HCT116 (cell line): ENCODE measurements at regions not wholly inside any gene's neighbourhood (a gene's known extent, or its start where the extent isn't known, plus 50 kb on each side); places are given as distances from the start of the nearest gene placed in this dataset.

Experiments used
- ATAC-seq: fragments of 200-7000 bp; cut with Tn5 transposase; 2 replicates; pipeline ENCODE4 v1.9.1; 2020; ENCODE audit warnings: mild to moderate bottlenecking, moderate library complexity
- BruUV-seq: library from RNA; stranded (reverse); fragments of 400-500 nt; replicated peaks from 2 replicates; lab custom pipeline; 2021; lab: Mats Ljungman, UMichigan
- CTCF ChIA-PET: fragments of 300-600 bp; sonication (Branson Sonifier 250); formaldehyde crosslinking; loops from one replicate; lab custom pipeline; 2021; ENCODE audit warnings: antibody characterized with exemption; lab: Charles Lee
- POLR2A ChIA-PET: fragments of 300-600, 350-600 bp; sonication (Branson Sonifier 250); formaldehyde crosslinking; loops from one replicate; lab custom pipeline; 2021; ENCODE audit warnings: antibody characterized with exemption; lab: Charles Lee
- RAD21 ChIA-PET, 2 experiments: fragments of 300-600 bp; sonication (Branson Sonifier 250); formaldehyde crosslinking; loops; one replicate each; lab custom pipeline; 2023; ENCODE audit warnings: low total read pairs in 2 of 2; ENCODE audit not compliant: uncharacterized antibody in 2 of 2, unreplicated experiment in 2 of 2, low non-redundant PET in 1 of 2; lab: Charles Lee
- DNase-seq: peaks from one replicate; pipeline ENCODE4 v3.0.0-alpha.2; 2010; ENCODE audit warnings: low read depth, low spot score
- H2AFZ ChIP-seq: fragments of 200-600 bp; shearing (Covaris generic), sonication (generic); 2 replicates; pipeline ENCODE4 v1.6.1; 2017; ENCODE audit warnings: low read depth, mixed run types, mixed read lengths, antibody characterized with exemption, low read length; ENCODE audit not compliant: poor library complexity, severe bottlenecking
- H3K27ac ChIP-seq: 2 replicates; pipeline ENCODE4 v1.5.1; 2012; ENCODE audit warnings: low read depth, low read length
- H3K27me3 ChIP-seq: fragments of 200-600 bp; sonication (generic); 2 replicates; pipeline ENCODE4 v1.6.1; 2016; ENCODE audit warnings: mixed run types, low read length, mixed read lengths; ENCODE audit not compliant: insufficient read depth
- H3K36me3 ChIP-seq, 2 experiments: fragments of 200-500 bp in 1 of 2; fragments of 200-600 bp in 1 of 2; sonication (Bioruptor generic) in 1 of 2; sonication (generic) in 1 of 2; 2 replicates each; pipeline versions ENCODE4 v1.5.1 to v1.6.1; 2014 to 2016; ENCODE audit warnings: low read length in 2 of 2, inconsistent platforms in 1 of 2, mixed read lengths in 1 of 2, mixed run types in 1 of 2; ENCODE audit not compliant: insufficient read depth in 2 of 2, control insufficient read depth in 1 of 2
- H3K4me1 ChIP-seq, 2 experiments: fragments of 200-600 bp in 1 of 2; sonication (generic) in 1 of 2; 2 replicates each; pipeline versions ENCODE4 v1.5.1 to v1.6.1; 2012 to 2017; ENCODE audit warnings: low read length in 2 of 2, inconsistent platforms in 1 of 2, mild to moderate bottlenecking in 1 of 2, mixed read lengths in 1 of 2, mixed run types in 1 of 2, moderate library complexity in 1 of 2; ENCODE audit not compliant: insufficient read depth in 2 of 2, control insufficient read depth in 1 of 2
- H3K4me2 ChIP-seq: fragments of 200-600 bp; sonication (generic); 2 replicates; pipeline ENCODE4 v1.6.1; 2017; ENCODE audit warnings: mixed run types, low read length, mixed read lengths
- H3K4me3 ChIP-seq, 2 experiments: fragments of 200-600 bp in 1 of 2; sonication (generic) in 1 of 2; replicated peaks in 1 of 2; 2 replicates each; pipeline ENCODE4 v1.5.1; 2011 to 2016; ENCODE audit warnings: low read length in 2 of 2, control low read depth in 1 of 2, low read depth in 1 of 2, mild to moderate bottlenecking in 1 of 2, mixed read lengths in 1 of 2, mixed run types in 1 of 2
- H3K79me2 ChIP-seq: fragments of 200-600 bp; sonication (generic); 2 replicates; pipeline ENCODE4 v1.6.1; 2017; ENCODE audit warnings: mild to moderate bottlenecking, mixed run types, low read length, moderate library complexity, mixed read lengths; ENCODE audit not compliant: insufficient read depth
- H3K9ac ChIP-seq: fragments of 200-600 bp; sonication (generic); 2 replicates; pipeline ENCODE4 v1.6.1; 2016; ENCODE audit warnings: low read length, mixed read lengths
- H3K9me2 ChIP-seq: fragments of 200-600 bp; sonication (generic), shearing (Covaris generic); 2 replicates; pipeline ENCODE4 v1.6.1; 2017; ENCODE audit warnings: mixed run types, mild to moderate bottlenecking, moderate library complexity; ENCODE audit not compliant: insufficient read depth
- H3K9me3 ChIP-seq, 2 experiments: fragments of 200-500 bp in 1 of 2; fragments of 200-600 bp in 1 of 2; sonication (Bioruptor generic) in 1 of 2; sonication (generic) in 1 of 2; 2 replicates each; pipeline ENCODE4 v1.6.1; 2014 to 2017; ENCODE audit warnings: low read length in 2 of 2, mixed read lengths in 2 of 2, inconsistent platforms in 1 of 2, low read depth in 1 of 2, mild to moderate bottlenecking in 1 of 2, mixed run types in 1 of 2, moderate library complexity in 1 of 2; ENCODE audit not compliant: control insufficient read depth in 1 of 2, insufficient read depth in 1 of 2
- H4K20me1 ChIP-seq: fragments of 200-600 bp; sonication (generic), shearing (Covaris generic); 2 replicates; pipeline ENCODE4 v1.6.1; 2017; ENCODE audit warnings: mixed run types, mild to moderate bottlenecking, moderate library complexity; ENCODE audit not compliant: insufficient read depth
- EGR1 ChIP-seq: IDR thresholded peaks from 2 replicates; pipeline ENCODE4 v1.6.1; 2012; ENCODE audit warnings: low read depth
- EZH2 ChIP-seq: fragments of 200-600 bp; sonication (generic); IDR thresholded peaks from 2 replicates; pipeline ENCODE4 v1.6.1; 2017; ENCODE audit warnings: antibody characterized with exemption, mixed run types
- FOSL1 ChIP-seq: IDR thresholded peaks from 2 replicates; pipeline ENCODE4 v1.6.1; 2012; ENCODE audit warnings: low read depth
- POLR2A ChIP-seq: IDR thresholded peaks from 2 replicates; pipeline ENCODE4 v1.7.0; 2011; ENCODE audit warnings: borderline replicate concordance; ENCODE audit not compliant: insufficient read depth, insufficient read length; ENCODE audit errors: extremely low read depth
- POLR2AphosphoS5 ChIP-seq: IDR thresholded peaks from 2 replicates; pipeline ENCODE4 v1.6.1; 2011; ENCODE audit warnings: mild to moderate bottlenecking, low read depth, low read length, moderate library complexity
- SP1 ChIP-seq: IDR thresholded peaks from 2 replicates; pipeline ENCODE4 v1.6.1; 2012; ENCODE audit warnings: low read depth
- YY1 ChIP-seq: IDR thresholded peaks from 2 replicates; pipeline ENCODE4 v1.6.1; 2011; ENCODE audit warnings: low read length, low read depth, moderate library complexity, mild to moderate bottlenecking; ENCODE audit not compliant: insufficient replicate concordance; ENCODE audit errors: extremely low read depth
- ZNF274 ChIP-seq: fragments of 200-500 bp; sonication (Bioruptor generic); IDR thresholded peaks from 2 replicates; pipeline ENCODE4 v1.6.1; 2014; ENCODE audit warnings: mild to moderate bottlenecking, low read depth, low read length, inconsistent platforms
- intact Hi-C: fragments of 100-400 bp; cut with micrococcal nuclease; formaldehyde crosslinking; loops from 2 replicates; pipeline ENCODE4 v1.10.0; 2022
- TF ChIP-seq, protein P1 (sequence below), 3 experiments: fragments of 200-600 bp in 1 of 3; sonication (generic) in 1 of 3; IDR thresholded peaks in 2 of 3; conservative IDR thresholded peaks in 1 of 3; 2 replicates each; pipeline ENCODE4 v1.5.1; 2012 to 2017; ENCODE audit warnings: low read depth in 2 of 3, low read length in 2 of 3, antibody characterized with exemption in 1 of 3, borderline replicate concordance in 1 of 3, control low read depth in 1 of 3, mild to moderate bottlenecking in 1 of 3, mixed read lengths in 1 of 3, mixed run types in 1 of 3, moderate library complexity in 1 of 3; ENCODE audit not compliant: insufficient read depth in 1 of 3
- TF ChIP-seq, protein P2 (sequence below): IDR thresholded peaks from 2 replicates; pipeline ENCODE4 v1.6.1; 2012
- TF ChIP-seq, protein P3 (sequence below): IDR thresholded peaks from 2 replicates; pipeline ENCODE4 v1.6.1; 2011; ENCODE audit warnings: mild to moderate bottlenecking, low read length, moderate library complexity; ENCODE audit not compliant: insufficient replicate concordance; ENCODE audit errors: extremely low read depth

DNA sequence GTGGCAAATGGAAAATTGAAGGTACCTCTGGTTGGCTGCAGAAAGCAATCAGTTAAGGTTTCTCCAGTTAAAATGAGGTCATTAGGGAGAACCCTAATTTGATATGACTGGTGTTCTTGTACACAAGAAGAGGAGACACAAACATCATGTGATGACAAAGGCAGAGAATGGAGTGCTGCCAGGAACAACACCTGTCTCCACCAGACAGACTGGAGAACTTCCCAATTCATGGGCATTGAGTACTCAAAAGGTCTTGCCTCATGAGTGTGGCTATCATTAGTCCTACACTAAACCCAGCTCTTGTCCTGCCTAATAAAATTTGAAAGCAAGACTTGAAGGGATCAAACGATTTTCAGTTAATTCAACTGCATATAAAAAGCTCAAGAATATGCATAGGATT lies 152.6 kb downstream of the PTPN20 start:
- Histone ChIP-seq H4K20me1 (no peaks in the 10 kb centered on the region), H3K4me2 (no peak overlapping the region), H3K9me2 (no peaks in the 10 kb centered on the region), H3K9ac (no peak overlapping the region), H3K27me3 (peaks cover 29% of the 10 kb centered on the region; the same call in 1 of the 2 replicates), H3K36me3 (no peaks in the 10 kb centered on the region), H3K27ac (no peak overlapping the region), H3K4me3 (no peak overlapping the region), H3K79me2 (no peaks in the 10 kb centered on the region), H2AFZ (no peak overlapping the region), H3K4me1 (no peaks in the 10 kb centered on the region), H3K9me3 (no peaks in the 10 kb centered on the region)
- intact Hi-C loops, result no loop called here
- ATAC-seq, result no peak
- RAD21 ChIA-PET, result no interaction called here
- no peak for DNase-seq
- POLR2A ChIA-PET, result no interaction called here
- BruUV-seq, result no TSS peak
- TF ChIP-seq, protein P1, sequence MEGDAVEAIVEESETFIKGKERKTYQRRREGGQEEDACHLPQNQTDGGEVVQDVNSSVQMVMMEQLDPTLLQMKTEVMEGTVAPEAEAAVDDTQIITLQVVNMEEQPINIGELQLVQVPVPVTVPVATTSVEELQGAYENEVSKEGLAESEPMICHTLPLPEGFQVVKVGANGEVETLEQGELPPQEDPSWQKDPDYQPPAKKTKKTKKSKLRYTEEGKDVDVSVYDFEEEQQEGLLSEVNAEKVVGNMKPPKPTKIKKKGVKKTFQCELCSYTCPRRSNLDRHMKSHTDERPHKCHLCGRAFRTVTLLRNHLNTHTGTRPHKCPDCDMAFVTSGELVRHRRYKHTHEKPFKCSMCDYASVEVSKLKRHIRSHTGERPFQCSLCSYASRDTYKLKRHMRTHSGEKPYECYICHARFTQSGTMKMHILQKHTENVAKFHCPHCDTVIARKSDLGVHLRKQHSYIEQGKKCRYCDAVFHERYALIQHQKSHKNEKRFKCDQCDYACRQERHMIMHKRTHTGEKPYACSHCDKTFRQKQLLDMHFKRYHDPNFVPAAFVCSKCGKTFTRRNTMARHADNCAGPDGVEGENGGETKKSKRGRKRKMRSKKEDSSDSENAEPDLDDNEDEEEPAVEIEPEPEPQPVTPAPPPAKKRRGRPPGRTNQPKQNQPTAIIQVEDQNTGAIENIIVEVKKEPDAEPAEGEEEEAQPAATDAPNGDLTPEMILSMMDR (IDR thresholded peaks at IDR 0.05 in 2 of 3, conservative IDR thresholded peaks at IDR 0.05 in 1 of 3; ENCODE audit: borderline replicate concordance in 1 of 3, insufficient read depth in 1 of 3, low read depth in 2 of 3, low read length in 2 of 3), result no peak
- TF ChIP-seq, protein P2, sequence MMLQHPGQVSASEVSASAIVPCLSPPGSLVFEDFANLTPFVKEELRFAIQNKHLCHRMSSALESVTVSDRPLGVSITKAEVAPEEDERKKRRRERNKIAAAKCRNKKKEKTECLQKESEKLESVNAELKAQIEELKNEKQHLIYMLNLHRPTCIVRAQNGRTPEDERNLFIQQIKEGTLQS, result no peak
- no peak for TF ChIP-seq POLR2AphosphoS5
- TF ChIP-seq YY1, result no peak
- no peak for TF ChIP-seq ZNF274
- TF ChIP-seq, protein P3, sequence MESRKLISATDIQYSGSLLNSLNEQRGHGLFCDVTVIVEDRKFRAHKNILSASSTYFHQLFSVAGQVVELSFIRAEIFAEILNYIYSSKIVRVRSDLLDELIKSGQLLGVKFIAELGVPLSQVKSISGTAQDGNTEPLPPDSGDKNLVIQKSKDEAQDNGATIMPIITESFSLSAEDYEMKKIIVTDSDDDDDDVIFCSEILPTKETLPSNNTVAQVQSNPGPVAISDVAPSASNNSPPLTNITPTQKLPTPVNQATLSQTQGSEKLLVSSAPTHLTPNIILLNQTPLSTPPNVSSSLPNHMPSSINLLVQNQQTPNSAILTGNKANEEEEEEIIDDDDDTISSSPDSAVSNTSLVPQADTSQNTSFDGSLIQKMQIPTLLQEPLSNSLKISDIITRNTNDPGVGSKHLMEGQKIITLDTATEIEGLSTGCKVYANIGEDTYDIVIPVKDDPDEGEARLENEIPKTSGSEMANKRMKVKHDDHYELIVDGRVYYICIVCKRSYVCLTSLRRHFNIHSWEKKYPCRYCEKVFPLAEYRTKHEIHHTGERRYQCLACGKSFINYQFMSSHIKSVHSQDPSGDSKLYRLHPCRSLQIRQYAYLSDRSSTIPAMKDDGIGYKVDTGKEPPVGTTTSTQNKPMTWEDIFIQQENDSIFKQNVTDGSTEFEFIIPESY, result no peak
- TF ChIP-seq EGR1, result no peak
- TF ChIP-seq SP1, result no peak
- no peak for TF ChIP-seq POLR2A
- TF ChIP-seq FOSL1, result no peak
- TF ChIP-seq EZH2, result no peak
- CTCF ChIA-PET, result interaction anchor here (0.9 kb wide), 1 partner anchor 14 kb away, joined by 3 read pairs; no protein-coding TSS in a partner anchor
